Smooth muscle cell (in vitro differentiated cells): ENCODE measurements at regions not wholly inside any gene's neighbourhood (a gene's known extent, or its start where the extent isn't known, plus 50 kb on each side); places are given as distances from the start of the nearest gene placed in this dataset.

Source experiments
- DNase-seq: peaks from one replicate; lab custom pipeline; 2025; ENCODE audit not compliant: unreplicated experiment; lab: John Stamatoyannopoulos, UW
- H2AFZ ChIP-seq: fragments of 200-600 bp; sonication (generic); 2 replicates; pipeline ENCODE4 v1.6.0; 2016; ENCODE audit warnings: antibody characterized with exemption, low read depth, mild to moderate bottlenecking
- H3F3A ChIP-seq: fragments of 200-600 bp; sonication (generic); 2 replicates; pipeline ENCODE4 v1.6.0; 2017; ENCODE audit warnings: antibody characterized with exemption, low read depth
- H3K27ac ChIP-seq: fragments of 200-600 bp; sonication (generic); 2 replicates; pipeline ENCODE4 v1.5.1; 2016; ENCODE audit warnings: low read depth, mild to moderate bottlenecking
- H3K27me3 ChIP-seq: fragments of 200-600 bp; sonication (generic); 2 replicates; pipeline ENCODE4 v1.6.1; 2016; ENCODE audit warnings: low read depth, mild to moderate bottlenecking
- H3K36me3 ChIP-seq: fragments of 200-600 bp; sonication (generic); 2 replicates; pipeline ENCODE4 v1.5.1; 2016; ENCODE audit warnings: low read depth
- H3K4me1 ChIP-seq: fragments of 200-600 bp; sonication (generic); 2 replicates; pipeline ENCODE4 v1.5.1; 2016; ENCODE audit warnings: low read depth
- H3K4me2 ChIP-seq: fragments of 200-600 bp; sonication (generic); 2 replicates; pipeline ENCODE4 v1.6.0; 2016; ENCODE audit warnings: mild to moderate bottlenecking
- H3K4me3 ChIP-seq: fragments of 200-600 bp; sonication (generic); 2 replicates; pipeline ENCODE4 v1.5.1; 2016; ENCODE audit warnings: mild to moderate bottlenecking
- H3K79me2 ChIP-seq: fragments of 200-600 bp; sonication (generic); 2 replicates; pipeline ENCODE4 v1.6.0; 2016; ENCODE audit warnings: low read depth, mild to moderate bottlenecking
- H3K9ac ChIP-seq: fragments of 200-600 bp; sonication (generic); 2 replicates; pipeline ENCODE4 v1.6.0; 2016; ENCODE audit warnings: low read depth
- H3K9me3 ChIP-seq: fragments of 200-600 bp; sonication (generic); replicated peaks from 2 replicates; pipeline ENCODE4 v1.5.1; 2016; ENCODE audit warnings: low read depth
- H4K20me1 ChIP-seq: fragments of 200-600 bp; sonication (generic); 2 replicates; pipeline ENCODE4 v1.6.0; 2016; ENCODE audit warnings: low read depth
- WGBS: methylation state at CpG from one replicate; pipeline ENCODE4 v1.1.7; 2016; ENCODE audit warnings: low lambda C conversion rate; 5-methylcytosine and 5-hydroxymethylcytosine counted together
- TF ChIP-seq, protein P1 (sequence below): fragments of 200-600 bp; sonication (generic); IDR thresholded peaks from 2 replicates; pipeline ENCODE4 v1.5.1; 2017; ENCODE audit warnings: borderline replicate concordance, mild to moderate bottlenecking, antibody characterized with exemption; ENCODE audit not compliant: insufficient read depth, poor library complexity, severe bottlenecking

DNA sequence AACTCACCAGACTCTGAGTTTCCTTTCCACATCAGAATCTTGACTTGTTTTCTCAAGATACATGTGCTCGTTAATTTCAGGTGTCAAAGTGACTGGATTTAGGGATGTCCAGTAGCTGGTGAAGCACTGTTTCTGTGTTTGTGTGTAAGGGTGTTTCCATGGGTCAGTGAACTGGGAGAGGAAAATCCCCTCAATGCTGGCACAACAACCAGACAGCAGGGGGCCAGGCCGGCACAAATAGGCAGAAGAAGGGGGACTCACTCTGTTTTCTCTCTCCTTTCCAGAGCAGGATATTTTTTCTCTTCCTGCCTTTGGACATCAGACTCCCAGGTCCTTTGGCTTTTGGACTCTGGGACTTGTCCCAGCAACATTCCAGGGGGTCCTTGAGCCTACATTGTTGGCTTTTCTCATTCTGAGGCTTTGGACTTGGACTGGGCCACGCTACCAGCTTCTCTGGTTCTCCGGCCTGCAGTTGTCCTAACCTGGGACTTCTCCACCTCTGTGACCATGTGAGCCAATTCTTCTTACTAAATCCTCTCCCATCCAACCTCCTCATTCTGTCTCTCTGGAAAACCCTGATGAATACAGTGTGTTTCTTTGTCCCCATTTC lies 144.0 kb downstream of the CAAP1 start:
- Histone ChIP-seq H3F3A (no peaks in the 10 kb centered on the region), H3K9me3 (no peaks in the 10 kb centered on the region), H3K4me3 (no peak overlapping the region), H3K36me3 (no peaks in the 10 kb centered on the region), H2AFZ (no peak overlapping the region), H3K9ac (no peak overlapping the region), H4K20me1 (no peaks in the 10 kb centered on the region), H3K4me1 (no peaks in the 10 kb centered on the region), H3K27ac (no peak overlapping the region), H3K27me3 (peaks cover 4% of the 10 kb centered on the region), H3K79me2 (no peaks in the 10 kb centered on the region), H3K4me2 (no peak overlapping the region)
- no peak for DNase-seq
- 89% methylated on average over 4 of the region's 4 CpGs for WGBS
- TF ChIP-seq, protein P1, sequence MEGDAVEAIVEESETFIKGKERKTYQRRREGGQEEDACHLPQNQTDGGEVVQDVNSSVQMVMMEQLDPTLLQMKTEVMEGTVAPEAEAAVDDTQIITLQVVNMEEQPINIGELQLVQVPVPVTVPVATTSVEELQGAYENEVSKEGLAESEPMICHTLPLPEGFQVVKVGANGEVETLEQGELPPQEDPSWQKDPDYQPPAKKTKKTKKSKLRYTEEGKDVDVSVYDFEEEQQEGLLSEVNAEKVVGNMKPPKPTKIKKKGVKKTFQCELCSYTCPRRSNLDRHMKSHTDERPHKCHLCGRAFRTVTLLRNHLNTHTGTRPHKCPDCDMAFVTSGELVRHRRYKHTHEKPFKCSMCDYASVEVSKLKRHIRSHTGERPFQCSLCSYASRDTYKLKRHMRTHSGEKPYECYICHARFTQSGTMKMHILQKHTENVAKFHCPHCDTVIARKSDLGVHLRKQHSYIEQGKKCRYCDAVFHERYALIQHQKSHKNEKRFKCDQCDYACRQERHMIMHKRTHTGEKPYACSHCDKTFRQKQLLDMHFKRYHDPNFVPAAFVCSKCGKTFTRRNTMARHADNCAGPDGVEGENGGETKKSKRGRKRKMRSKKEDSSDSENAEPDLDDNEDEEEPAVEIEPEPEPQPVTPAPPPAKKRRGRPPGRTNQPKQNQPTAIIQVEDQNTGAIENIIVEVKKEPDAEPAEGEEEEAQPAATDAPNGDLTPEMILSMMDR: no peak

- Histone ChIP-seq H4K20me1 (no peaks in the 10 kb centered on the region), H3K9me3 (no peaks in the 10 kb centered on the region), H3K27ac (no peak overlapping the region), H3K9ac (no peak overlapping the region), H3K27me3 (peaks cover 7% of the 10 kb centered on the region), H3K4me2 (no peak overlapping the region), H3K4me1 (no peaks in the 10 kb centered on the region), H3K79me2 (no peaks in the 10 kb centered on the region), H3K4me3 (no peak overlapping the region), H3K36me3 (no peaks in the 10 kb centered on the region), H3F3A (no peaks in the 10 kb centered on the region), H2AFZ (no peak overlapping the region)
- TF ChIP-seq, protein P1: no peak
- WGBS: 92% methylated on average over 4 of the region's 4 CpGs
- no peak for DNase-seq
Measured at GRCh38 chr9:26747611-26748010, 145.0 kb downstream of the CAAP1 start.

DNA sequence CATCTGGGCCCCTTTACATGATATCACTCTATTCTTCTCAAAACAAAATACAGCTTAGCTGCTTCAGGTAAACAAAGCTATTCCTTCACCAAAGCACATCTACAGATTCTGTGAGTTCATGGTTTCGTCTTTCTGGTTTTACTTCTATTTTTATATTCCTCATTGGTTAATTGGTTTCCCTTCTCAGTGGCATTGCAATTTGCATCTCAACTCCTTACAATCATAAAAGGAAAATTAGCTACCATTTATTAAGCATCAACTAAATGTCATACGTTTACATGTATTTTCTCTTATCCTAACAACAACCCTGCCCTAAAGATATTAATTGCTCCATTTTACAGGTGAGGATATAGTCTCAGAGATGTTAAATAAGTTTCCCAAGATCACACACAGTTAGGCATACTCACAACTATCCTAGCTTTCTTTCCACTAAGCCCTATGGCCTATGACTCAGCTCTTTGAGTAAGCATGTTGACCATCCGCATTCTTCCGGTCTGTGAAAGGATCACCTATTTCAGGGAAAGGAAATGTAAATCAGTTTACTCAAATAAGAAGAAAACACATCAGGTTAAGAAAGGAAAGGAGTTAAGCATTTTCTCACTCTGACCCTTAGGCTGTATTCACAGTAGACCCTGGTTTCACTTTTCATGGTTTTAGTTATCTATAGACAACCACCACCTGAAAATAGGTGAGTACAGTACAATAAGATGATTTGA lies 146.1 kb downstream of the CAAP1 start:
- no peak for DNase-seq
- Histone ChIP-seq H3K79me2 (no peaks in the 10 kb centered on the region), H3K4me2 (no peak overlapping the region), H3K9me3 (no peaks in the 10 kb centered on the region), H3K4me1 (no peaks in the 10 kb centered on the region), H2AFZ (no peak overlapping the region), H3K27ac (peak overlapping the region; percentile 7), H3K4me3 (no peak overlapping the region), H4K20me1 (no peaks in the 10 kb centered on the region), H3K9ac (no peak overlapping the region), H3K27me3 (peaks cover 7% of the 10 kb centered on the region), H3K36me3 (no peaks in the 10 kb centered on the region), H3F3A (no peaks in the 10 kb centered on the region)
- TF ChIP-seq, protein P1: no peak
- 53% methylated on average over 4 of the region's 4 CpGs for WGBS

DNA sequence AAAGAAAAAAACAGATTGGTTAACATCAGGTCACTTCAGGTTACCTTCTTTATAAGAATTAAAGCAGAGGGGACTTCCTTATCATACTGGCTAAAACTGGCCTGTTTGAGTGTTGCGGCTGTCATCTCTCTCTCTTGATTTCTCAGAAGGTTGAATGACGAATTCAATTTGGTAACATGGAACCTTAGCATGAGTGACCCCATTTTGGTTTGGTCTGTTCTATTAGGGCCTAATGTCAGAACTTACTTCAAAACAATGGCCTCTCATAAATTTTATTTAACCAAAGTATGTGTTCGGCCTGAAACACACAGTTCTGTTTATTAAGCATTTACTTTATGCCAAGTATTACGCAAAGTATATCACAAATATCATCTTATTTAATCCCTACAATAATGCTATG lies 147.5 kb downstream of the CAAP1 start:
- 95% methylated on average over 4 of the region's 4 CpGs for WGBS
- H3K9me3 ChIP-seq: no peaks in the 10 kb centered on the region

More for the DNA sequence above, 147.5 kb downstream of the CAAP1 start:
- Histone ChIP-seq H2AFZ (no peak overlapping the region), H3K4me3 (no peak overlapping the region), H3K79me2 (no peaks in the 10 kb centered on the region), H3K36me3 (no peaks in the 10 kb centered on the region), H3K4me1 (no peaks in the 10 kb centered on the region), H3K4me2 (no peak overlapping the region), H3K27ac (no peak overlapping the region), H3K27me3 (peaks cover 7% of the 10 kb centered on the region), H3F3A (no peaks in the 10 kb centered on the region), H4K20me1 (no peaks in the 10 kb centered on the region), H3K9ac (no peak overlapping the region)
- TF ChIP-seq, protein P1: no peak
- no peak for DNase-seq
